Neural crest cell (in vitro differentiated cells): ENCODE measurements at regions not wholly inside any gene's neighbourhood (a gene's known extent, or its start where the extent isn't known, plus 50 kb on each side); places are given as distances from the start of the nearest gene placed in this dataset.

ENCODE experiments used
- DNase-seq: peaks from one replicate; pipeline ENCODE4 v3.0.0; 2021; ENCODE audit warnings: low read depth, mixed read lengths, low spot score
- H3K27ac Mint-ChIP-seq: one replicate; pipeline ENCODE4 v1.8.0; 2021; ENCODE audit warnings: mild to moderate bottlenecking, mixed read lengths; ENCODE audit not compliant: unreplicated experiment
- H3K27me3 Mint-ChIP-seq: 2 replicates; pipeline ENCODE4 v1.8.0; 2021; ENCODE audit warnings: low read depth, mild to moderate bottlenecking, mixed read lengths
- H3K36me3 Mint-ChIP-seq: 2 replicates; pipeline ENCODE4 v1.8.0; 2021; ENCODE audit warnings: low read depth, mild to moderate bottlenecking, mixed read lengths
- H3K4me1 Mint-ChIP-seq: 2 replicates; pipeline ENCODE4 v1.8.0; 2021; ENCODE audit warnings: mixed read lengths
- H3K4me3 Mint-ChIP-seq: one replicate; pipeline ENCODE4 v1.8.0; 2021; ENCODE audit warnings: mild to moderate bottlenecking, mixed read lengths
- H3K9me3 Mint-ChIP-seq: 2 replicates; pipeline ENCODE4 v1.8.0; 2021; ENCODE audit warnings: mixed read lengths
- CTCF ChIP-seq: fragments of 200-600 bp; sonication (generic); conservative IDR thresholded peaks from 2 replicates; pipeline ENCODE4 v1.5.0; 2021; ENCODE audit warnings: antibody characterized with exemption, mild to moderate bottlenecking

- Mint-ChIP-seq H3K27ac (no peak overlapping the region), H3K9me3 (peaks cover 8% of the 10 kb centered on the region), H3K4me3 (no peak overlapping the region), H3K4me1 (no peaks in the 10 kb centered on the region), H3K27me3 (no peaks in the 10 kb centered on the region), H3K36me3 (no peaks in the 10 kb centered on the region)
- DNase-seq, result no peak
- TF ChIP-seq CTCF, result no peak
Measured at GRCh38 chr1:95671098-95671497, 437.1 kb downstream of the RWDD3 start.

GRCh38 chr1:95679262-95679661 is 445.3 kb downstream of the RWDD3 start:
- no peak for TF ChIP-seq CTCF
- Mint-ChIP-seq H3K4me1 (no peaks in the 10 kb centered on the region), H3K4me3 (no peak overlapping the region), H3K36me3 (no peaks in the 10 kb centered on the region), H3K9me3 (no peaks in the 10 kb centered on the region), H3K27ac (no peak overlapping the region), H3K27me3 (no peaks in the 10 kb centered on the region)
- no peak for DNase-seq

DNA sequence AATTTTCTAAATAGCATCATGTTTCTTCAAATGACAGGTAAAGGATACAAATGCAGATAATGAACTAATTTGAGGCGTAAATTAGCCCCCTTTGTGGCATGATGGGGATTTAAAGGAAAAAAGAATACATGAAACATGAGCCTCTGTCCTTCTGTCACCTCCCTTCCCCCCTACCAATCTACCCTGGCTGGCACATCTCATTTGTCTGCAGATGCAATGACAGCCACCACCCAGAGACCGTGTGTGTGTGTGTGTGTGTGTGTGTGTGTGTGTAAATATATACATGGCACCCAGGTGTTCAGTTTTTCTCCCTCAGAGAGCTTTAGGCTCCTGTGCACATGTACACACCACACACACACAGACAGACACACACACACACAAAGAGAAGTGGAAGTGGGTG is 451.1 kb downstream of the RWDD3 start:
- Mint-ChIP-seq H3K4me1 (no peaks in the 10 kb centered on the region), H3K36me3 (no peaks in the 10 kb centered on the region), H3K9me3 (no peaks in the 10 kb centered on the region), H3K27ac (no peak overlapping the region), H3K27me3 (no peaks in the 10 kb centered on the region), H3K4me3 (no peak overlapping the region)
- no peak for DNase-seq
- no peak for TF ChIP-seq CTCF

GRCh38 chr1:95686217-95686616 is 452.2 kb downstream of the RWDD3 start:
- H3K9me3 Mint-ChIP-seq, result no peaks in the 10 kb centered on the region
- no peaks in the 10 kb centered on the region for H3K36me3 Mint-ChIP-seq
- no peaks in the 10 kb centered on the region for H3K27me3 Mint-ChIP-seq
- TF ChIP-seq CTCF, result no peak
- no peak overlapping the region for H3K27ac Mint-ChIP-seq
- no peaks in the 10 kb centered on the region for H3K4me1 Mint-ChIP-seq
- no peak for DNase-seq
- no peak overlapping the region for H3K4me3 Mint-ChIP-seq

- Mint-ChIP-seq H3K4me1 (no peaks in the 10 kb centered on the region), H3K27me3 (no peaks in the 10 kb centered on the region), H3K9me3 (peaks cover 19% of the 10 kb centered on the region), H3K27ac (no peak overlapping the region), H3K4me3 (no peak overlapping the region), H3K36me3 (peaks cover 14% of the 10 kb centered on the region)
- DNase-seq, result no peak
- TF ChIP-seq CTCF, result no peak
Measured at GRCh38 chr1:95699149-95699953, 465.3 kb downstream of the RWDD3 start.
